Neural cell (in vitro differentiated cells): ENCODE measurements at regions not wholly inside any gene's neighbourhood (a gene's known extent, or its start where the extent isn't known, plus 50 kb on each side); places are given as distances from the start of the nearest gene placed in this dataset.
"Not testable (repeated sequence)": the region's sequence is repeated elsewhere in the genome, so short reads cannot be mapped to it uniquely, and the experiment has no call there.

Source experiments
- EP300 ChIP-seq: fragments of 450-650 bp; conservative IDR thresholded peaks from 2 replicates; pipeline ENCODE4 v1.6.1; 2014; ENCODE audit warnings: antibody characterized with exemption, mild to moderate bottlenecking, moderate library complexity; ENCODE audit not compliant: poor library complexity, severe bottlenecking
- EZH2 ChIP-seq: fragments of 200-600, 300-800 bp; shearing (Covaris generic), sonication (generic); IDR thresholded peaks from 2 replicates; pipeline ENCODE4 v1.6.1; 2014; ENCODE audit warnings: antibody characterized with exemption, low read length, borderline replicate concordance, mild to moderate bottlenecking; ENCODE audit not compliant: insufficient read depth, poor library complexity, severe bottlenecking
- MXI1 ChIP-seq: fragments of 450-650 bp; conservative IDR thresholded peaks from 2 replicates; pipeline ENCODE4 v1.6.1; 2014; ENCODE audit warnings: antibody characterized with exemption, mild to moderate bottlenecking; ENCODE audit not compliant: poor library complexity, severe bottlenecking
- POLR2AphosphoS5 ChIP-seq: IDR thresholded peaks from 2 replicates; pipeline ENCODE4 v1.6.1; 2012

DNA sequence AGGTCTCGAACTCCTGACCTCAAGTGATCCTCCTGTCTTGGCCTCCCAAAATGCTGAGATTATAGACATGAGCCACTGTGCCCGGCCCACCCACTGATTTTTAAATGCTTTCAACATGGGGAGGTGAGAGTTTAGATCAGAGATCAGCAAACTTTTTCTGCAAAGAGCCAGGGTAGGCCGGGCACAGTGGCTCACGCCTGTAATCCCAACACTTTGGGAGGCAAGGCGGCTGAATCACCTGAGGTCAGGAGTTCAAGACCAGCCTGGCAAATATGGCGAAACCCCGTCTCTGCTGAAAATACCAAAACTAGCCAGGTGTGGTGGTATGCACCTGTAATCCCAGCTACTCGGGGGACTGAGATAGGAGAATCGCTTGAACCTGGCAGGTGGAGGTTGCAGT, 88.3 kb upstream of the LHX1 start:
- not testable (repeated sequence) for TF ChIP-seq EZH2, POLR2AphosphoS5, EP300, MXI1
